GM23338 (cell line): ENCODE measurements at regions not wholly inside any gene's neighbourhood (a gene's known extent, or its start where the extent isn't known, plus 50 kb on each side); places are given as distances from the start of the nearest gene placed in this dataset.

Experiments used
- ATAC-seq: fragments of 200-7000 bp; cut with Tn5 transposase; 3 replicates; pipeline ENCODE4 v1.9.1; 2020
- DNase-seq: peaks from one replicate; pipeline ENCODE4 v3.0.0-alpha.2; 2015; ENCODE audit warnings: low spot score
- H2AFZ ChIP-seq: fragments of 200-600 bp; sonication (generic); 2 replicates; pipeline ENCODE4 v1.8.0; 2016; ENCODE audit warnings: antibody characterized with exemption, mild to moderate bottlenecking, moderate library complexity
- H3F3A ChIP-seq: fragments of 200-600 bp; sonication (generic); replicated peaks from 2 replicates; pipeline ENCODE4 v1.8.0; 2017; ENCODE audit warnings: antibody characterized with exemption, mixed run types, low read depth
- H3K27ac ChIP-seq: fragments of 200-600 bp; sonication (generic); 2 replicates; pipeline ENCODE4 v1.6.1; 2016; ENCODE audit warnings: low read depth
- H3K27me3 ChIP-seq: fragments of 200-600 bp; sonication (generic); 2 replicates; pipeline ENCODE4 v1.8.0; 2016; ENCODE audit warnings: mild to moderate bottlenecking, mixed run types, moderate library complexity; ENCODE audit not compliant: insufficient read depth
- H3K36me3 ChIP-seq: fragments of 200-600 bp; sonication (generic); 2 replicates; pipeline ENCODE4 v1.8.0; 2016; ENCODE audit warnings: mild to moderate bottlenecking; ENCODE audit not compliant: insufficient read depth
- H3K4me1 ChIP-seq: fragments of 200-600 bp; sonication (generic); 2 replicates; pipeline ENCODE4 v1.8.0; 2016; ENCODE audit warnings: mild to moderate bottlenecking, moderate library complexity; ENCODE audit not compliant: insufficient read depth
- H3K4me2 ChIP-seq: fragments of 200-600 bp; sonication (generic); 2 replicates; pipeline ENCODE4 v1.7.1; 2017; ENCODE audit warnings: mixed run types
- H3K4me3 ChIP-seq: fragments of 200-600 bp; sonication (generic); 2 replicates; pipeline ENCODE4 v1.6.1; 2016; ENCODE audit warnings: mixed run types
- H3K79me2 ChIP-seq: fragments of 200-600 bp; sonication (generic); replicated peaks from 2 replicates; pipeline ENCODE4 v1.8.0; 2017; ENCODE audit warnings: mild to moderate bottlenecking; ENCODE audit not compliant: insufficient read depth
- H3K9me2 ChIP-seq: fragments of 200-600 bp; sonication (generic); 2 replicates; pipeline ENCODE4 v1.8.0; 2017; ENCODE audit not compliant: insufficient read depth
- H4K20me1 ChIP-seq: fragments of 200-600 bp; sonication (generic); replicated peaks from 2 replicates; pipeline ENCODE4 v1.8.0; 2017; ENCODE audit warnings: mild to moderate bottlenecking; ENCODE audit not compliant: insufficient read depth
- H3K27ac Mint-ChIP-seq: 2 replicates; pipeline ENCODE4 v1.8.0; 2020; ENCODE audit warnings: inconsistent platforms, mild to moderate bottlenecking, moderate library complexity, mixed read lengths
- H3K27me3 Mint-ChIP-seq: 3 replicates; pipeline ENCODE4 v1.8.0; 2022; ENCODE audit warnings: low read depth, mild to moderate bottlenecking, moderate library complexity, mixed read lengths, inconsistent platforms; ENCODE audit not compliant: insufficient read depth, poor library complexity
- H3K36me3 Mint-ChIP-seq: 3 replicates; pipeline ENCODE4 v1.8.0; 2021; ENCODE audit warnings: low read depth, mild to moderate bottlenecking, inconsistent platforms, moderate library complexity, mixed read lengths
- H3K4me1 Mint-ChIP-seq: 3 replicates; pipeline ENCODE4 v1.8.0; 2020; ENCODE audit warnings: mild to moderate bottlenecking, inconsistent platforms, mixed read lengths
- H3K4me3 Mint-ChIP-seq: 3 replicates; pipeline ENCODE4 v1.8.0; 2021; ENCODE audit warnings: moderate library complexity, mild to moderate bottlenecking, inconsistent platforms, mixed read lengths
- H3K9me3 Mint-ChIP-seq: 3 replicates; pipeline ENCODE4 v1.8.0; 2020; ENCODE audit warnings: moderate library complexity, mild to moderate bottlenecking, inconsistent platforms, mixed read lengths
- CREB1 ChIP-seq: fragments of 250-450 bp; sonication (Bioruptor Pico); IDR thresholded peaks from 2 replicates; pipeline ENCODE4 v1.5.0; 2020; ENCODE audit warnings: low read depth, mild to moderate bottlenecking, moderate library complexity
- EZH2 ChIP-seq: fragments of 200-600 bp; sonication (generic); IDR thresholded peaks from one replicate; pipeline ENCODE4 v1.8.0; 2017; ENCODE audit warnings: antibody characterized with exemption, mild to moderate bottlenecking, low read depth; ENCODE audit not compliant: unreplicated experiment
- EZH2phosphoT487 ChIP-seq: fragments of 200-600 bp; sonication (generic); IDR thresholded peaks from one replicate; pipeline ENCODE4 v1.8.1; 2018; ENCODE audit warnings: antibody characterized with exemption; ENCODE audit not compliant: unreplicated experiment
- JUNB ChIP-seq: IDR thresholded peaks from one replicate; pipeline ENCODE4 v1.6.1; 2016; ENCODE audit warnings: antibody characterized with exemption; ENCODE audit not compliant: unreplicated experiment
- NANOG ChIP-seq: IDR thresholded peaks from 2 replicates; pipeline ENCODE4 v1.6.1; 2016; ENCODE audit warnings: antibody characterized with exemption, borderline replicate concordance
- POLR2AphosphoS5 ChIP-seq: IDR thresholded peaks from 2 replicates; pipeline ENCODE4 v1.6.1; 2016; ENCODE audit warnings: antibody characterized with exemption, low read depth
- STAT1 ChIP-seq: IDR thresholded peaks from one replicate; pipeline ENCODE4 v1.6.1; 2016; ENCODE audit warnings: antibody characterized with exemption; ENCODE audit not compliant: unreplicated experiment
- ZNF114 ChIP-seq: fragments of 250-450 bp; sonication (Bioruptor Pico); IDR thresholded peaks from 2 replicates; pipeline ENCODE4 v1.5.0; 2020; ENCODE audit warnings: mild to moderate bottlenecking, moderate library complexity
- ZNF331 ChIP-seq: fragments of 250-450 bp; sonication (Bioruptor Pico); IDR thresholded peaks from 2 replicates; pipeline ENCODE4 v1.5.0; 2020; ENCODE audit warnings: low read depth, mild to moderate bottlenecking, moderate library complexity
- TF ChIP-seq, protein P1 (sequence below): IDR thresholded peaks from one replicate; pipeline ENCODE4 v1.6.1; 2018; ENCODE audit warnings: antibody characterized with exemption; ENCODE audit not compliant: unreplicated experiment
- TF ChIP-seq, protein P2 (sequence below), 2 experiments: fragments of 200-600 bp in 1 of 2; sonication (generic) in 1 of 2; conservative IDR thresholded peaks; 2 replicates each; pipeline versions ENCODE4 v1.5.1 to v1.6.1; 2016 to 2017; ENCODE audit warnings: antibody characterized with exemption in 2 of 2, low read depth in 2 of 2, mild to moderate bottlenecking in 2 of 2, moderate library complexity in 1 of 2
- TF ChIP-seq, protein P3 (sequence below): fragments of 250-450 bp; sonication (Bioruptor Pico); IDR thresholded peaks from 2 replicates; pipeline ENCODE4 v1.5.0; 2020; ENCODE audit warnings: mild to moderate bottlenecking, moderate library complexity
- TF ChIP-seq, protein P4 (sequence below): IDR thresholded peaks from 2 replicates; pipeline ENCODE4 v1.6.1; 2016; ENCODE audit warnings: antibody characterized with exemption

DNA sequence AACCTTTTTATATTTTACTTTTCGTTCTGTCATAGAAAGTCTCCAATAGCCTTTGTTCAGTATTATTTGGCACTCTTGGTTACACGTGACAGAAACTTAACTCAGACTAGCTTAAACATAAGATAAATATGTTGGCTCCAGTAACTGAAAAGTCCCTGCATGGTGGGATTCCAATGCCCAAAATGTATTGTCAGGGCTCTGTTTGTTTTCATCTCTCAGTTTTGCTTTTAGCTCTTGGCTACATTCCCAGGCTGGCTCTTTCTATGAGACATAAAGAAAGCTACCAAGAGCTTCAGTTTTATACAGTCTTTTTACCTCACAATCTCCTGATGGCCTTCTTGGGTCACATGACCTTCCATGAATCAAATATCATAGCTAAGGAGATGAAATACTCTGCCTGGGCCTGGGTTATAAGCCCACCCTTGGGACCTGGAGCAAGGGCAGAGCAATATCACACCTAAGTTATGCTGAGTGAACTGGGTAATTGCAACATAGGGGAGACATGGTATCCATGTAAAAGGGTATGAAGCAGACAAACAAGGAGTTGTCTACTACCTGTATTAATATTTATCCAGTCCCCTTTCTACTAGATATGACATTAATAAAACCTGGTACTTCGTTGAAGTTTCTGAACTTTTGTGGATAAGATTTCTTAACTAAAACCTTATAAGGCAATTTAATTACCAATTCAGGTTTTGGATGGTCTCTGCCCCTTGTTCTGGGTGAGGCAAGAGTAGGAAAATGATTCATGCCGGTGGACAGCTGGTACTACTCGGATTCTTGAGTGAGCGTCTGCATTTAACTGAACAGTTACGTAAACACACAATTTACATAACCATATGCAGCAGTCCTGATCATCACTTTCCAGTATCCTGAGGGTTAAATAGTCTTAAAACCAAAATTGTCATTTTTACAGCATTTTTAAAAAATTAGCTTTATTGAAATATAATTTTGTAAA is 442.3 kb downstream of the GPATCH2 start:
- Histone ChIP-seq H3K9me2 (no peaks in the 10 kb centered on the region), H3K4me3 (no peak overlapping the region), H3K4me2 (no peak overlapping the region), H3K4me1 (no peaks in the 10 kb centered on the region), H4K20me1 (no peaks in the 10 kb centered on the region), H3K79me2 (no peaks in the 10 kb centered on the region), H3K27me3 (no peaks in the 10 kb centered on the region), H2AFZ (no peak overlapping the region), H3K36me3 (no peaks in the 10 kb centered on the region), H3F3A (no peaks in the 10 kb centered on the region), H3K27ac (no peak overlapping the region)
- no peak for ATAC-seq
- H3K4me3 Mint-ChIP-seq = no peak overlapping the region
- DNase-seq = no peak
- peaks cover 4% of the 10 kb centered on the region; the same call in 2 of the 3 replicates for H3K36me3 Mint-ChIP-seq
- TF ChIP-seq ZNF331 (CRISPR knock-in tag) (no peak), EZH2 (no peak), NANOG (no peak), ZNF114 (CRISPR knock-in tag) (no peak), POLR2AphosphoS5 (no peak), CREB1 (CRISPR knock-in tag) (no peak), EZH2phosphoT487 (no peak), JUNB (no peak), STAT1 (no peak)
- TF ChIP-seq, protein P1, sequence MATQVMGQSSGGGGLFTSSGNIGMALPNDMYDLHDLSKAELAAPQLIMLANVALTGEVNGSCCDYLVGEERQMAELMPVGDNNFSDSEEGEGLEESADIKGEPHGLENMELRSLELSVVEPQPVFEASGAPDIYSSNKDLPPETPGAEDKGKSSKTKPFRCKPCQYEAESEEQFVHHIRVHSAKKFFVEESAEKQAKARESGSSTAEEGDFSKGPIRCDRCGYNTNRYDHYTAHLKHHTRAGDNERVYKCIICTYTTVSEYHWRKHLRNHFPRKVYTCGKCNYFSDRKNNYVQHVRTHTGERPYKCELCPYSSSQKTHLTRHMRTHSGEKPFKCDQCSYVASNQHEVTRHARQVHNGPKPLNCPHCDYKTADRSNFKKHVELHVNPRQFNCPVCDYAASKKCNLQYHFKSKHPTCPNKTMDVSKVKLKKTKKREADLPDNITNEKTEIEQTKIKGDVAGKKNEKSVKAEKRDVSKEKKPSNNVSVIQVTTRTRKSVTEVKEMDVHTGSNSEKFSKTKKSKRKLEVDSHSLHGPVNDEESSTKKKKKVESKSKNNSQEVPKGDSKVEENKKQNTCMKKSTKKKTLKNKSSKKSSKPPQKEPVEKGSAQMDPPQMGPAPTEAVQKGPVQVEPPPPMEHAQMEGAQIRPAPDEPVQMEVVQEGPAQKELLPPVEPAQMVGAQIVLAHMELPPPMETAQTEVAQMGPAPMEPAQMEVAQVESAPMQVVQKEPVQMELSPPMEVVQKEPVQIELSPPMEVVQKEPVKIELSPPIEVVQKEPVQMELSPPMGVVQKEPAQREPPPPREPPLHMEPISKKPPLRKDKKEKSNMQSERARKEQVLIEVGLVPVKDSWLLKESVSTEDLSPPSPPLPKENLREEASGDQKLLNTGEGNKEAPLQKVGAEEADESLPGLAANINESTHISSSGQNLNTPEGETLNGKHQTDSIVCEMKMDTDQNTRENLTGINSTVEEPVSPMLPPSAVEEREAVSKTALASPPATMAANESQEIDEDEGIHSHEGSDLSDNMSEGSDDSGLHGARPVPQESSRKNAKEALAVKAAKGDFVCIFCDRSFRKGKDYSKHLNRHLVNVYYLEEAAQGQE = no peak
- TF ChIP-seq, protein P2, sequence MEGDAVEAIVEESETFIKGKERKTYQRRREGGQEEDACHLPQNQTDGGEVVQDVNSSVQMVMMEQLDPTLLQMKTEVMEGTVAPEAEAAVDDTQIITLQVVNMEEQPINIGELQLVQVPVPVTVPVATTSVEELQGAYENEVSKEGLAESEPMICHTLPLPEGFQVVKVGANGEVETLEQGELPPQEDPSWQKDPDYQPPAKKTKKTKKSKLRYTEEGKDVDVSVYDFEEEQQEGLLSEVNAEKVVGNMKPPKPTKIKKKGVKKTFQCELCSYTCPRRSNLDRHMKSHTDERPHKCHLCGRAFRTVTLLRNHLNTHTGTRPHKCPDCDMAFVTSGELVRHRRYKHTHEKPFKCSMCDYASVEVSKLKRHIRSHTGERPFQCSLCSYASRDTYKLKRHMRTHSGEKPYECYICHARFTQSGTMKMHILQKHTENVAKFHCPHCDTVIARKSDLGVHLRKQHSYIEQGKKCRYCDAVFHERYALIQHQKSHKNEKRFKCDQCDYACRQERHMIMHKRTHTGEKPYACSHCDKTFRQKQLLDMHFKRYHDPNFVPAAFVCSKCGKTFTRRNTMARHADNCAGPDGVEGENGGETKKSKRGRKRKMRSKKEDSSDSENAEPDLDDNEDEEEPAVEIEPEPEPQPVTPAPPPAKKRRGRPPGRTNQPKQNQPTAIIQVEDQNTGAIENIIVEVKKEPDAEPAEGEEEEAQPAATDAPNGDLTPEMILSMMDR (conservative IDR thresholded peaks at IDR 0.05; ENCODE audit: low read depth in 2 of 2) = no peak
- TF ChIP-seq, protein P3, sequence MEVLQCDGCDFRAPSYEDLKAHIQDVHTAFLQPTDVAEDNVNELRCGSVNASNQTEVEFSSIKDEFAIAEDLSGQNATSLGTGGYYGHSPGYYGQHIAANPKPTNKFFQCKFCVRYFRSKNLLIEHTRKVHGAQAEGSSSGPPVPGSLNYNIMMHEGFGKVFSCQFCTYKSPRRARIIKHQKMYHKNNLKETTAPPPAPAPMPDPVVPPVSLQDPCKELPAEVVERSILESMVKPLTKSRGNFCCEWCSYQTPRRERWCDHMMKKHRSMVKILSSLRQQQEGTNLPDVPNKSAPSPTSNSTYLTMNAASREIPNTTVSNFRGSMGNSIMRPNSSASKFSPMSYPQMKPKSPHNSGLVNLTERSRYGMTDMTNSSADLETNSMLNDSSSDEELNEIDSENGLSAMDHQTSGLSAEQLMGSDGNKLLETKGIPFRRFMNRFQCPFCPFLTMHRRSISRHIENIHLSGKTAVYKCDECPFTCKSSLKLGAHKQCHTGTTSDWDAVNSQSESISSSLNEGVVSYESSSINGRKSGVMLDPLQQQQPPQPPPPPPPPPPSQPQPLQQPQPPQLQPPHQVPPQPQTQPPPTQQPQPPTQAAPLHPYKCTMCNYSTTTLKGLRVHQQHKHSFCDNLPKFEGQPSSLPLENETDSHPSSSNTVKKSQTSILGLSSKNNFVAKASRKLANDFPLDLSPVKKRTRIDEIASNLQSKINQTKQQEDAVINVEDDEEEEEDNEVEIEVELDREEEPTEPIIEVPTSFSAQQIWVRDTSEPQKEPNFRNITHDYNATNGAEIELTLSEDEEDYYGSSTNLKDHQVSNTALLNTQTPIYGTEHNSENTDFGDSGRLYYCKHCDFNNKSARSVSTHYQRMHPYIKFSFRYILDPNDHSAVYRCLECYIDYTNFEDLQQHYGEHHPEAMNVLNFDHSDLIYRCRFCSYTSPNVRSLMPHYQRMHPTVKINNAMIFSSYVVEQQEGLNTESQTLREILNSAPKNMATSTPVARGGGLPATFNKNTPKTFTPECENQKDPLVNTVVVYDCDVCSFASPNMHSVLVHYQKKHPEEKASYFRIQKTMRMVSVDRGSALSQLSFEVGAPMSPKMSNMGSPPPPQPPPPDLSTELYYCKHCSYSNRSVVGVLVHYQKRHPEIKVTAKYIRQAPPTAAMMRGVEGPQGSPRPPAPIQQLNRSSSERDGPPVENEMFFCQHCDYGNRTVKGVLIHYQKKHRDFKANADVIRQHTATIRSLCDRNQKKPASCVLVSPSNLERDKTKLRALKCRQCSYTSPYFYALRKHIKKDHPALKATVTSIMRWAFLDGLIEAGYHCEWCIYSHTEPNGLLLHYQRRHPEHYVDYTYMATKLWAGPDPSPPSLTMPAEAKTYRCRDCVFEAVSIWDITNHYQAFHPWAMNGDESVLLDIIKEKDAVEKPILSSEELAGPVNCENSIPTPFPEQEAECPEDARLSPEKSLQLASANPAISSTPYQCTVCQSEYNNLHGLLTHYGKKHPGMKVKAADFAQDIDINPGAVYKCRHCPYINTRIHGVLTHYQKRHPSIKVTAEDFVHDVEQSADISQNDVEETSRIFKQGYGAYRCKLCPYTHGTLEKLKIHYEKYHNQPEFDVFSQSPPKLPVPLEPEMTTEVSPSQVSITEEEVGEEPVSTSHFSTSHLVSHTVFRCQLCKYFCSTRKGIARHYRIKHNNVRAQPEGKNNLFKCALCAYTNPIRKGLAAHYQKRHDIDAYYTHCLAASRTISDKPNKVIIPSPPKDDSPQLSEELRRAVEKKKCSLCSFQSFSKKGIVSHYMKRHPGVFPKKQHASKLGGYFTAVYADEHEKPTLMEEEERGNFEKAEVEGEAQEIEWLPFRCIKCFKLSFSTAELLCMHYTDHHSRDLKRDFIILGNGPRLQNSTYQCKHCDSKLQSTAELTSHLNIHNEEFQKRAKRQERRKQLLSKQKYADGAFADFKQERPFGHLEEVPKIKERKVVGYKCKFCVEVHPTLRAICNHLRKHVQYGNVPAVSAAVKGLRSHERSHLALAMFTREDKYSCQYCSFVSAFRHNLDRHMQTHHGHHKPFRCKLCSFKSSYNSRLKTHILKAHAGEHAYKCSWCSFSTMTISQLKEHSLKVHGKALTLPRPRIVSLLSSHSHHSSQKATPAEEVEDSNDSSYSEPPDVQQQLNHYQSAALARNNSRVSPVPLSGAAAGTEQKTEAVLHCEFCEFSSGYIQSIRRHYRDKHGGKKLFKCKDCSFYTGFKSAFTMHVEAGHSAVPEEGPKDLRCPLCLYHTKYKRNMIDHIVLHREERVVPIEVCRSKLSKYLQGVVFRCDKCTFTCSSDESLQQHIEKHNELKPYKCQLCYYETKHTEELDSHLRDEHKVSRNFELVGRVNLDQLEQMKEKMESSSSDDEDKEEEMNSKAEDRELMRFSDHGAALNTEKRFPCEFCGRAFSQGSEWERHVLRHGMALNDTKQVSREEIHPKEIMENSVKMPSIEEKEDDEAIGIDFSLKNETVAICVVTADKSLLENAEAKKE (CRISPR knock-in tag) = no peak
- TF ChIP-seq, protein P4, sequence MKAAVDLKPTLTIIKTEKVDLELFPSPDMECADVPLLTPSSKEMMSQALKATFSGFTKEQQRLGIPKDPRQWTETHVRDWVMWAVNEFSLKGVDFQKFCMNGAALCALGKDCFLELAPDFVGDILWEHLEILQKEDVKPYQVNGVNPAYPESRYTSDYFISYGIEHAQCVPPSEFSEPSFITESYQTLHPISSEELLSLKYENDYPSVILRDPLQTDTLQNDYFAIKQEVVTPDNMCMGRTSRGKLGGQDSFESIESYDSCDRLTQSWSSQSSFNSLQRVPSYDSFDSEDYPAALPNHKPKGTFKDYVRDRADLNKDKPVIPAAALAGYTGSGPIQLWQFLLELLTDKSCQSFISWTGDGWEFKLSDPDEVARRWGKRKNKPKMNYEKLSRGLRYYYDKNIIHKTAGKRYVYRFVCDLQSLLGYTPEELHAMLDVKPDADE = no peak
- H3K9me3 Mint-ChIP-seq = peaks cover 8% of the 10 kb centered on the region
- no peaks in the 10 kb centered on the region for H3K4me1 Mint-ChIP-seq
- peaks cover 3% of the 10 kb centered on the region for H3K27me3 Mint-ChIP-seq
- H3K27ac Mint-ChIP-seq = no peak overlapping the region
